Activated B cell treated with CpG ODN at 0.5 μM for 24 hours (primary cell): ENCODE measurements at regions not wholly inside any gene's neighbourhood (a gene's known extent, or its start where the extent isn't known, plus 50 kb on each side); places are given as distances from the start of the nearest gene placed in this dataset.

ENCODE experiments used
- ATAC-seq: fragments of 200-7000 bp; cut with Tn5 transposase; one replicate; pipeline ENCODE4 v1.10.0; 2021; ENCODE audit warnings: low read depth, mild to moderate bottlenecking, moderate library complexity
- CTCF ChIA-PET: fragments of 350-600 bp; sonication (Branson Sonifier 250); formaldehyde crosslinking; loops from one replicate; lab custom pipeline; 2021; ENCODE audit warnings: antibody characterized with exemption; lab: Charles Lee
- POLR2A ChIA-PET: fragments of 350-600 bp; sonication (Branson Sonifier 250); formaldehyde crosslinking; loops from one replicate; lab custom pipeline; 2021; ENCODE audit warnings: antibody characterized with exemption; lab: Charles Lee
- DNase-seq: peaks from one replicate; pipeline ENCODE4 v3.0.0; 2022
- H3K27ac Mint-ChIP-seq: one replicate; pipeline ENCODE4 v1.8.0; 2020; ENCODE audit warnings: mixed read lengths
- H3K27me3 Mint-ChIP-seq: one replicate; pipeline ENCODE4 v1.8.0; 2021; ENCODE audit warnings: mixed read lengths
- H3K36me3 Mint-ChIP-seq: one replicate; pipeline ENCODE4 v1.8.0; 2021; ENCODE audit warnings: low read depth, mixed read lengths
- H3K4me1 Mint-ChIP-seq: one replicate; pipeline ENCODE4 v1.8.0; 2021; ENCODE audit warnings: mixed read lengths
- H3K4me3 Mint-ChIP-seq: one replicate; pipeline ENCODE4 v1.8.0; 2020; ENCODE audit warnings: mild to moderate bottlenecking, mixed read lengths
- H3K9me3 Mint-ChIP-seq: one replicate; pipeline ENCODE4 v1.8.0; 2020; ENCODE audit warnings: mixed read lengths
- CTCF ChIP-seq: fragments of 200-600 bp; IDR thresholded peaks from one replicate; pipeline ENCODE4 v1.8.0; 2022; ENCODE audit warnings: antibody characterized with exemption, mild to moderate bottlenecking
- intact Hi-C: fragments of 100-400 bp; cut with micrococcal nuclease; formaldehyde crosslinking; loops from one replicate; pipeline ENCODE4 v1.15.1; 2024

GRCh38 chr7:68535266-68535665, 1063.0 kb upstream of the AUTS2 start:
- Mint-ChIP-seq H3K4me1 (no peaks in the 10 kb centered on the region), H3K9me3 (peaks cover 6% of the 10 kb centered on the region), H3K27ac (no peak overlapping the region), H3K4me3 (no peak overlapping the region), H3K27me3 (no peaks in the 10 kb centered on the region), H3K36me3 (no peaks in the 10 kb centered on the region)
- no peak for ATAC-seq
- intact Hi-C loops, result no loop called here
- no peak for DNase-seq
- ChIA-PET CTCF (no interaction called here), POLR2A (no interaction called here)
- TF ChIP-seq CTCF, result no peak

- no peak for TF ChIP-seq CTCF
- intact Hi-C loops, result no loop called here
- POLR2A ChIA-PET, result no interaction called here
- ATAC-seq (no peak), DNase-seq (no peak)
- no peaks in the 10 kb centered on the region for H3K4me1 Mint-ChIP-seq
- no peaks in the 10 kb centered on the region for H3K27me3 Mint-ChIP-seq
- CTCF ChIA-PET, result no interaction called here
- no peak overlapping the region for H3K4me3 Mint-ChIP-seq
- H3K27ac Mint-ChIP-seq, result no peak overlapping the region
- peaks cover 11% of the 10 kb centered on the region for H3K9me3 Mint-ChIP-seq
- H3K36me3 Mint-ChIP-seq, result no peaks in the 10 kb centered on the region
Observed at GRCh38 chr7:68537051-68537773, 1061.1 kb upstream of the AUTS2 start.

- H3K36me3 Mint-ChIP-seq, result no peaks in the 10 kb centered on the region
- H3K4me1 Mint-ChIP-seq, result no peaks in the 10 kb centered on the region
- peaks cover 11% of the 10 kb centered on the region for H3K9me3 Mint-ChIP-seq
- CTCF ChIA-PET, result no interaction called here
- intact Hi-C loops, result no loop called here
- H3K27ac Mint-ChIP-seq, result no peak overlapping the region
- no peak for TF ChIP-seq CTCF
- no peaks in the 10 kb centered on the region for H3K27me3 Mint-ChIP-seq
- DNase-seq (no peak), ATAC-seq (no peak)
- POLR2A ChIA-PET, result no interaction called here
- H3K4me3 Mint-ChIP-seq, result no peak overlapping the region
Observed at GRCh38 chr7:68537774-68538071, 1060.6 kb upstream of the AUTS2 start.

GRCh38 chr7:68542831-68543230, 1055.4 kb upstream of the AUTS2 start:
- ChIA-PET CTCF (no interaction called here), POLR2A (no interaction called here)
- intact Hi-C loops, result no loop called here
- no peaks in the 10 kb centered on the region for H3K27me3 Mint-ChIP-seq
- no peaks in the 10 kb centered on the region for H3K4me1 Mint-ChIP-seq
- no peaks in the 10 kb centered on the region for H3K36me3 Mint-ChIP-seq
- H3K4me3 Mint-ChIP-seq, result no peak overlapping the region
- DNase-seq (no peak), ATAC-seq (no peak)
- no peak overlapping the region for H3K27ac Mint-ChIP-seq
- TF ChIP-seq CTCF, result no peak
- H3K9me3 Mint-ChIP-seq, result peaks cover 9% of the 10 kb centered on the region

- H3K9me3 Mint-ChIP-seq, result peaks cover 9% of the 10 kb centered on the region
- H3K27me3 Mint-ChIP-seq, result no peaks in the 10 kb centered on the region
- no peak overlapping the region for H3K4me3 Mint-ChIP-seq
- POLR2A ChIA-PET, result no interaction called here
- intact Hi-C loops, result no loop called here
- DNase-seq (no peak), ATAC-seq (no peak)
- H3K4me1 Mint-ChIP-seq, result no peaks in the 10 kb centered on the region
- no peak overlapping the region for H3K27ac Mint-ChIP-seq
- TF ChIP-seq CTCF, result no peak
- no peaks in the 10 kb centered on the region for H3K36me3 Mint-ChIP-seq
- CTCF ChIA-PET, result no interaction called here
Observed at GRCh38 chr7:68544851-68545250, 1053.4 kb upstream of the AUTS2 start.
